HG03060 (cell line): ENCODE measurements at regions not wholly inside any gene's neighbourhood (a gene's known extent, or its start where the extent isn't known, plus 50 kb on each side); places are given as distances from the start of the nearest gene placed in this dataset.

Experiments used
- ATAC-seq: cut with Tn5 transposase; IDR thresholded peaks from one replicate; pipeline ENCODE4 v1.9.1; 2021; ENCODE audit warnings: low read depth, moderate number of reproducible peaks; ENCODE audit not compliant: unreplicated experiment

DNA sequence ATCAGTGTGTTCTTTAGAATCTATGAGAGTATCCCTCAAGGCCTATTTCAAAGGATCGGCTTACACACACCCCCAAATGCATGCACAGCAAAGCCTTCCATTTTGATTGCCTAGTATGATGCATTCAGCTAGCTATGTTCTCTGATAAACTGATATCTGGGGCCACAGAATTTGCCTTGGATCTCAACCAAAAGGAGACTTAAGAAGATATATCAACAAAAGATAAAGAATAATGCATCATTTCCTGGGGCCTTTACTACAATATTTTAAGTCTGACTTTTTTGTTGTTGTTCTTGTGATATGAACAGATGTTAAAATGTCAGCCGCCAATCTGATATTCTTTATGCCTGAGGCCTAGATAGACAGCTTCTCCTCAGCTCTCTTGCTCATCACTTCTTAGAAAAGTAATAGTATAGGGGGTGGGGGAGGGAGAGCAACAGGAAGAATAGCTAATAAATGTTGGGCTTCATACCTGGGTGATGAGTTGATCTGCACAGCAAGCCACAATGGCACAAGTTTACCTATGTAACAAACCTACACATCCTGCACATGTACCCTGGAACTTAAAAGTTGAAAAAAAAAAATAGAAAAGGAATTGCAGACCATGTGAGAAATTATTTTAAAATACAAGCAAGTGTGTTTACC is 792.9 kb upstream of the GHITM start:
- no peak for ATAC-seq

DNA sequence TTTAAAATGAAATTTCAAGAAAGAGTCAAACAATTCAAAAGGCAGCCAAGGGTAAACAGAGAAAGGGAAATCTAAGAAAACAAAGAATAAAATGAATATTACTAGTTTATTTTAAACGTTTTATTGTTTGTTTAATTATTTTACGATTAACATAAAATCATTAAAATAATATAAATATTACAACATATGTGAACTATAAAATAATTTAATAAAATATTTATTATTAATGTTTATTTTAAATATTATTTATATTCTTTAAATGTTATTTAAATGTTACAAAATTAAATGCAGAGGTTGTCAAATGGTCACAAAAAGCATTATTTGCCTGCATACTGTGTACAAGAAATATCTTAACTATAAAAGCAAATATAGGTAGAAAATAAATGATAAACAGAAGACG is 786.7 kb upstream of the GHITM start:
- no peak for ATAC-seq

DNA sequence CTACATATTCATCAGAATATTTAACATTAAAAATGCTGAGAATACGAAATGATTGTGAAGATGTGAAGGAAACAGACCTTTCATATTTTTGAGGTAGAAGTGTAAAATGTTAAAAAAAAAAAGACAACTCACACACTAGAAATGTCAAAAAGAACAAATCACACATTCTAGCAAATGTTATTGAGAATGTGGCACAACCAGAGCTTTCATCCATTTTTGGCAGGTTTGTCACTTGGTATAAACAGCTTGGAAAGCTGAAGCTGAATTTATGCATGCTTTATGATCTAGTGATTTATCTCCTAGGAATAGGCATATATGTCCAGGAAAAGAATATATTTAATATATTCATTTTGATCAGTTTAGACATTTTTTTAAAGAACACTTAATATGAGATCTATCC is 784.9 kb upstream of the GHITM start:
- no peak for ATAC-seq

DNA sequence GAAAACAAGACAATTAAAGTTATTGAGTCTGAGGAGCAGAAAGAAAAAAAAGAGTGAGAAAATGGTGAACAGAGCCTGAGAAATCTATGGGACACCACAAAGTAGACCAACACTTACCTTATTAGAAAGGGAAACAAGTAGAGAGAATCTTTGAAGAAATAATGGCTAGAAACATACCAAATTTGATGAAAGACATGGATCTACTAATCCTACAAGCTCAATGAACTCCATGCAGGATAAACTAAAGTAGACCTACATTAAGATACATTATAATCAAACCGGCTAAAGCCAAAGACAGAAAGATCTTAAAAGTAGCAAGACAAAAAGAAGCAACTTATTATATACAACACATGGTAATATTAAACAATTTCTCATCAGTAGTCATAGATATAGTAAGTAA is 782.3 kb upstream of the GHITM start:
- ATAC-seq = no peak

DNA sequence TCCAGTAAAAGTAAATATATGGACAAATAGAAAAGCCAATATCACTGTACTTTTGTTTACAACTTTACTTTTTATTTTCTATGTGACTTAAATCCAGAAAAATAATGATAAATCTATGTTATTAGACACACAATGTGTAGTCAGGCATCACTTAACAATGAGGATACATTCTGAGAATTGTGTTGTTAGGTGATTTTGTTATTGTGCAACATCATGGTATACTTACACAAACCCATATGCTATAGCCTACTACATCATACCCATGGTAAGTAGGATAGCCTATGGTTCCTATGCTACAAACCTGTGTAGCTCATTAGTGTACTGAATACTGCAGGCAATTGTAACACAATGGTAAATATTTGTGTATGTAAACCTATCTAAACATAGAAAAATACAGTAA is 781.7 kb upstream of the GHITM start:
- ATAC-seq = no peak

DNA sequence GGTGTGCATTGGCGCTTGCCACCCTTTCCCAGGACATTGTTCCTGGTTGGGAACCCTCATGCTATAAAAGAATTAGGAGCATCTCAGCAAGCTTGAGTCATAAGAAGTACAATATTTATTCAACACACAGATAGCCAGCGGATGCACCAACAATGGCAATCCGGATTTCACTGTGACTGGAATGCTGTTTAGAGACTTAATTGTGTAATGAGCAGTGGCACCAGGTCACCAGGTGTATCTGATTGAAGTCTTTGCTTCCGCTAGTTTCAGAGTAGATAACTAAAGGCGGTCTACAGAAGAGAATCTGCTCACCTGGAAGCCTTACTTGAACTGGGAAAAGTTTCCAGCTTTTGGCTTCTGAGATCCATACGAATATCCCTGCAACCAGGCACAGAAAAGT is 772.3 kb upstream of the GHITM start:
- ATAC-seq = no peak

DNA sequence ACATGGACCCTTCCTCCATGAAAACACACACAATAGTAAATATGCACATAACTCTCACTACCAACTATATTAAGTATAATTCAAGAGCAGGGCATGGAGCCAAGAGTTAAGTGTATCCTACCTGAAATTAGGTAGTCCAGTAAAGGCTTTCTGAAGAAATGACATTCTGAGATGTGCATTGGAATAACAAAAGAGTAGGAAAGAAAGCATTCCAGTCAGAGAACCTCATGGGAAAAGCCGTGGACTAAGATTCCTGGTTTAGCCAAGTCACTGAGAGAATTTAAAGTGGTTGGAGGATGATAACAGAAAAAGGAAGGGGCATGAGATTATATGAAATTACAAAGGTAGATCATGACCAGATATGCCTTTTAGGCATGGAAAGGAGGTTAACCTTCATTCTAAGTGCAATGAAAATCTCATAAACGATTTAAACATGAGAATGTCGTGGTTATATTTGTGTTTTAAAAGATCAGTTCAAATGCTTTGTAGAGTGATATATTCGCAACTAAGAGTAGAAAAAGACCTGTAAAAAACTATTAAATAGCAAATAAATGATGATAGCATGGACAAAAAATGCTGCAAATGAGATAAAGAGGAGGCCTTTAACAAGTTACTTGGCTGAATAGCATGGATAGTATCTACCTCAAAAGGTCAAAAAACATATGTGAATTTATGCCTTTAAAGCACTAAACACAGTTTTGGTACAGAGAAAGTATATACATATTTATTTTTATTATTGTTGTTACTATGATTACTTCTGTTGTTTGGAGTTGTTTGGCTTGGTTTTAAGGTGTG is 767.4 kb upstream of the GHITM start:
- no peak for ATAC-seq

DNA sequence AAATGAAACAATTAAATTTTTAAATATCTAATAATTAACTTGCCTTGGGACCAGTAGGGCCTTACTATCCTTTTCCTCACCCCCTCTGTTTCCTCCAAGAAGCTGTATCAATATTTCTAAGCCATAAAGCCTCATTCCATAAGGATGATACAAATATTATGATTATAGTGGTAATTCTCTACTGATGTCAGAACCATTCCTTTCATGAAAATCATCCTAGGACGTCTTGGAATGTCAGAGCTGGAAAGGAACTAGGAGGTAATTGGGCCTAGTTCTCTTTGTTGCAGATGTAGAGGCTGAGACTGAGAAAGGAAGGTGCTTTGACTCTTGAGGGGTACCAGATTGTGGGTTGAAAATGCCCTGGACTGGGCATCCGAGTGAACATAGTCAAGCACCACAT is 766.7 kb upstream of the GHITM start:
- no peak for ATAC-seq

DNA sequence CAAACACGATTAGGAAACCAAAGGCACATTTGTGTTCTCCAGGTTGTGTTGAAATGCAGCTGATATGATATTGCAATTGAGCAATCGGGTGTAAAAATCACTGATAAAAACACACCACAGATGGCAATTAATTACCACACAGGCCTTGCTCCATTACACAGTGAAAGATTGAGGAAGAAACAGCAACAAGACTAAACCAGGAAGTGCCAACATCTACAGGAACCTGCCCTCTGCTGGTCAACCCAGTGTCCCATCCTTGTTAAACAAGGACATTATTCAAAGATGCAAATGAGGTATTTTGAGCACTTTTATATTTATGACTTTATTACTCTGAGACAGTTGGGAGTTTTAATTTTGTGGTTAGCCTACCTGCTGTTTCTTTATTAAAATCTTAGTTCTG is 765.6 kb upstream of the GHITM start:
- no peak for ATAC-seq

DNA sequence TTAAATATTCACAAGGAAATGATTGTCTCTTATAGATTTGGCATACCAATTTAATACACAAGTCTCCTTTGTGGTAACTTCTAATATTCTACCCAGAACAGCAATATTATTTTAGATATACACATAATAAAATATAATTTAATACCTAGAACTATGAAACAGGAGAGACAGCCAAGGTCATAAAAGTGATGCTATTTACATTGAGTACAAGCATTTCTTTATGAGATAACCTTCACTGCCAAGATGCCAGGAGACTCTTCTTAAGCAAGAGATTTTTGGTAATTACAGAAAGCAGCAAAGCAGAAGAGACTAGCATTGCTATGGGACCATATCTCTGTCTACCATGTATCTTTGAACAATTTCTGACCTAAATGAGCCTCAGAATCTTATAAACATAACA is 764.6 kb upstream of the GHITM start:
- ATAC-seq = no peak

DNA sequence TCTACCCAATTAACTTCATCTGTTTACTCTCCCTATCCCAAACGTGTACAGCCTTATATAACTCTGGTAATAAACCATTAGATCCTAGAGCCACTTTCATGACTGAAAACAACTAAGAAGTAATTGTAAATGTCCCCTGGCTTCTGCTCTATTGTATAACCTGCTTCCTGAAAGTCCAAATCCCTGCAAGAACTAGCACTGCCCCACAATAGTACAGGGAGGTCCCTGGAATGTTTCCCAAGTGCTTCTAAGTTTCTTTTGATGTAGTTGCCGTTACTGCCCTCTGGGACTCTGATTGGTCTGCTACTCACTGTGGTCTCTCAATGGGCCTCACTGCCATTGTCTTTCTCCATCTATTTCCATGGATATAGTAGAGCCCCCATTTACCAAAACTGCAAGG is 764.0 kb upstream of the GHITM start:
- no peak for ATAC-seq

DNA sequence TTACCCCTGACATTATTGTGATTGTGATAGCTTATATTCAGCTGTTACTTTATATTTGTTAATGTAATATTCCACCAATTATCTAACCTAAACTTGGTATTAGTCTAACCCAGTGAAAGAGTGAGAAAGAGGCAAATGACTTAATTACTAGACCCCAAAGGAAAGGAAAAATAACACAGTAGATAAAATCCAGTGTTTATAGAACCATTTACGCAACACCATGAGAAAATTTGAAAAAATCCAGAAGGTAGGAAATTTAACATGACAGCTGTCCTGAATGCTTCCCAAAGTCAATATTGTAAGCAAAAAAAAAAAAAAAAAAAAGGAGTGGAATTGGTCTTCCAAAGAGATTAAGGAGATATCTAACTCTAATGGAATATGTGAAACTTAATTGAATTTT is 741.5 kb upstream of the GHITM start:
- ATAC-seq = no peak

DNA sequence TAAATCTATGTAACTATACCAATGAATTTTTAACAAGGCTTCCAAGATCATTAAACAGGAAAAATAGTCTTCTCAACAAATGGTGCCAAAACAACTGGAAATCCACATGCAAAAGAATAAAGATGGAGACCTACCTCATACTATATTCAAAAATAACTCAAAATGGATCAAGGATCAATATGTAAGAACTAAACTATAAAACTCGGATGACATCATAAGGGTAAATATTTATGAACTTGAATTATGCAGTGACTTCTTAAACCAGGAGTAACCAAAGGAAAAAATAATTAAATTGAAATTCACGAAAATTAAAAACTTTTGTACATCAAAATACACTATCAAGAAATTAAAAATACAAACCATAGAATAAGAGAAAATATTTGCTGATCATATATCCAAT is 728.7 kb upstream of the GHITM start:
- no peak for ATAC-seq

DNA sequence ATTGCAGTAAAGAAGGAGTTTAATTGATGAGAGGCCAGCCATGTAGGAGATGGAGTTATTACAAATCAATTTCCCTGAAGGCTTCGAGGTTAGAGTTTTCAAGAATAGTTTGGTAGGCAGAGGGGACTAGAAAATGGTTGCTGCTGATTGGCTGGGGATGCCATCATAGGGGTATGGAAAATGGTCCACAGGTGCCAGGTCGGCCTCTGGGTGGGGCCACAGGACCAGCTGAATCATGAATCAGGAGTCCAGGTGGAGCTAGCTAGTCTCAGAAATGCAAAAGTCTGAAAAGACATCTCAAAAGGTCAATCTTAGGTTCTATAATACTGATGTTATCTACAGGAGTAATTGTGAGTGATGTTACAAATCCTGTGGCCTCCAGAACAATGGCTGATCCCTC is 714.0 kb upstream of the GHITM start:
- ATAC-seq = no peak

DNA sequence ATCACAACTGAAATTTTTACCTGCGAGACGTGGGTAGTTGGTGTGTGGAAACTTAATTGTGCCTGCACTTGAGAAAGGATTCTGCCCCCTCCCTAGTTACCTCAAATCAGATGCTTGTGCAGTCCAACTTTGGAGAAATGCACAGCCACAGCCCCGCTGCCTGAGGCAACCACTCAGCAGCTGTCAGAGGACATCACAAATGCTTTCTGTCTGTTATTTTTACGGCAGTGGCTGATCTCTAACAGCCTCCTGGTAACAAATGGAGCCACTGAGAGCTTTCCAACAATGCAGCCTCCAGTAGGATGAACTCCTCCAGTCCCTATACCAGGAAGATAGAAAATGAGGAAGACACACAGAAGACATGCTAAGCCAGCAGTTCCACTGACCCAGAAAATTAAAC is 712.2 kb upstream of the GHITM start:
- no peak for ATAC-seq

DNA sequence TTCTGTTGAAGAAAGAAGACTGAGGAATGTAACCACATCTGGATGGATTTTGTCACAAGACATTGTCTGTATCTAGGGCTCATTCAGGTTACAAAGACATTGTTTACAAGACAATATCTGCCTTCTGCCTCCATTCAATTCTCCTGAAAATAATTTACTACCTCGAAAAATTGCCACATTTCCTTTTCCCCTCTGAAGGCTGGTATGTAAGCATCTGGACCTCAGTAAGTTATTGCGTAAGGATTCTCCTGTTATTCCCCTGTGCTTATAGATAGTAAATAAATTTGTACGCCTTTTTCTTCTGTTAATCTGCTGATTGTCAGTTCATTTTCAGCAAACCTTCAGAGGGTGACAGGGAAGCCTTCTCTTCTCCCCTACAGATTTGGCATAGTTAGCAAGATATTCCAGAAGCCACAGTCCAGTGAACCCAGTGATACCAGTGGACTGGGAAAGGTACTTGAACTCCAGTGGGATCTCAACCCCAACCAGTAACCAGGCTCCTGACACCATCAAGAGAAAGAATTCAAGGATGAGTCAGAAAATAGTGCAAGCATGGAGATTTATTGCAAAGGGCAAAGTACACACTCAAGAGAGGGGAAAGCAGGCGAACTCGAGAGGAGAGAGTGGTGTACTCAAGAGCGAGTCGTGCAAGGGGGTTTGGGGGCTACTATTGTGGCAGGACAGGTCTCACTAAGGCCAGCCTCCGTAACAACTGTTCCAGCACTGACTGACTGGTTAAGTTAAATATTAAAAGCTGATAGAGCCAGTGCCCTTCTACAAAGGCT is 706.9 kb upstream of the GHITM start:
- no peak for ATAC-seq

DNA sequence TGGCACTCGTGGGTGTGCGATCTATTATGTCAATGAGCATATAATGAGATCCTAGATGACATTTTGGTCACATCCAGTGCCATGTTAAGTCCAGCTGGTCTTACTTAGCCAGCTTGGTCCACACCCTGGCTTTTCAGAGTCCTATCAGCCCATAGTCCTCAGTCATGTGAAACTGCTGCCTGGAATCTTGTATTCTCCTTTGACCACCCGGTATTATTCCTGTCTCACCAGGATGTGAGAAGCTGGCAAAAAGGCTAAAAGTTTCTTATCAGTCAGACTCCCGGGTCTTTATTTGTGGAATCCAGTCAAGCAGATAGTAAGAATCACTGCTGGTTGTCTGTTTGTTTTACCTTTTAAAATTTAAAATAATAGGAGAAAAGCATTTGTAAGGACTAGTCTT is 705.6 kb upstream of the GHITM start:
- ATAC-seq = no peak

DNA sequence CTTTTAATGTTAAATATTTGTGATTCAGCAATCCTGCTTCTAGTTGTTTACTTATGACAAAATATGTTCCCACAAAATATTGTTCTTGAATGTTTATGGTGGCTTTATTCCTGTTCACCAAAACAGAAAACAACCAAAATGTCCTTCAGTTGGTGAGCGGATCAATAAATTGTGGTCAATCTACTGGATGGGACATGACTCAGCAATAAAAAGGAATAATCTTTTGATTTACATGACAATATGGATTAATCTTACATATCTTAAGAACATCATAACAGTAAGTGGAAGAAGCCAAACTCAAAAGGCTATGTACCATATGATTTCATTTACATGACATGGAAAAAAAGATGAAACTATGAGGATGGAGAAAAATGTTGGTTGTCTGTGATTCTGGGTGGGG is 691.3 kb upstream of the GHITM start:
- no peak for ATAC-seq

DNA sequence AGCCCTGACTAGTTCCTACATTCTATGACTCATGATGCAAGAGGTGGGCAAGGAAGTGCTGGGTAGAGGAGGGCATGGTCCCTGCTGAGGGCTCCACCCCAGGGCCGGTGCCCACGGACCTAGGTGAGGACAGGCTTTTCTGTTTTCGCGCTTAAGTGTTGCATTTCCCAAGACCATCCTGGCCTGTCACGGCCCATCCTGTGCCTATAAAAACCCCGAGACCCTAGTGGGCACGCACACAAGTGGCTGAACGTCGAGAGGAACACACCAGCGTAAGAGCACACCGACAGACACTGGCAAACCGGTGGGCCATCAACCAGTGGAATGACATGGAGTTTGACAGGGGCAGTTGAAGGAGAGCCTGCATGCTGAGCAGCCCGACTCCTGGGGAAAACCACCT is 680.7 kb upstream of the GHITM start:
- ATAC-seq = no peak

DNA sequence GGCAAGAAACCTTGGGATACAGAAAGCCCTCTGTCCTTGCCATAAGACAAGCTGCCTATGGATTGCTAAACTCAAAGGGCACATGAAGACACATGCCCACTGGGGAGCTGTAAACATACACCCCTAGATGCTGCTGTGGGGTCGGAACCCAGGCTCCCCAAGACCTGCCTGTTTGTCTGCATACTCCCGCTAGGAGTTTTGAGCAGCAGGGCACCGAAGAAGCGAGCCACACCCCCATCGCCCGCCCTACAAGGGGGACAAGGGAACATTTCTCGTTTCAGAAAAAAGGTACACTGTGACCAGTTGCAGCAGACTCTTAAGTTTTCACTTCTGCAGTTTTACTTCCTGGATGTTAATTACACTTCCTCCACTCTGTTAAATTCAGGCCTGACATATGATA is 680.2 kb upstream of the GHITM start:
- no peak for ATAC-seq

DNA sequence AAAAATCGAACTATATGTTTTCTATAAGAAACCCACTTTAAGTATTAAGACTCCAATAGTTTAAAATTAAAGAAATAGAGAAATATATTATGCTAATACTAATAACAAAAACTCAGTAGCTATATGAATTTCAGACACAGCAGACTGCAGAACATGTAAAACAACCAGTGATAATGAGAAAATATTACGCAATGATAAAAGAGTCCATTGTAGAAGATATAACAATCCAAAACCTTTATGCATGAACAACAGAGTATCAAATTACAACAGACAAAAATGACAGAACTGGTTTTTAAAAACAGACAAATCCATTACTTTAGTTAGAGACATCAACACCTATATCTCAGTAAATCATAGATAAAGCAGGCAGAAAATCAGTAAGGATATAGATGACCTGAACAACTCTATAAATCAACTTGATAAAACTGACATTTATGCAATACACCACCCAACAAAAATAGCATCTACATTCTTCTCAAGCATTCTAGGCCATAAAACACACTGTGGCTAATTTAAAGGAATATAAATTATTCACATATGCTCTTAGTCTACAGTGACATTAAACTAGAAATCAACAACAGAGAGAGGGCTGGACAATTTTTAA is 669.5 kb upstream of the GHITM start:
- no peak for ATAC-seq
